ENCODE measurements at regions not wholly inside any gene's neighbourhood (a gene's known extent, or its start where the extent isn't known, plus 50 kb on each side); places are given as distances from the start of the nearest gene placed in this dataset.
"Not testable (repeated sequence)": the region's sequence is repeated elsewhere in the genome, so short reads cannot be mapped to it uniquely, and the experiment has no call there.

- no peak for DNase-seq (ENCODE audit: low read depth, low spot score)
- peaks cover 11% of the 10 kb centered on the region for H3K9me3 ChIP-seq (ENCODE audit: control insufficient read depth, insufficient read depth, low read length)
- ChIA-PET POLR2A (no interaction called here), CTCF (no interaction called here)
- no peak overlapping the region for H3K4me3 ChIP-seq (ENCODE audit: low read depth, low read length)
- no peaks in the 10 kb centered on the region for H3K27me3 ChIP-seq (ENCODE audit: control insufficient read depth, insufficient read depth, low read length)
- no peak for TF ChIP-seq CTCF (IDR thresholded peaks at IDR 0.05; ENCODE audit: low read depth, low read length)
- H3K27ac ChIP-seq (ENCODE audit: low read depth, low read length), result no peak overlapping the region
These were observed 355.0 kb downstream of the DSC3 start for GRCh38 chr18:30687501-30687900.

- CTCF ChIA-PET, result no interaction called here
- TF ChIP-seq CTCF (IDR thresholded peaks at IDR 0.05; ENCODE audit: low read depth, low read length), result no peak
- Histone ChIP-seq H3K4me3 (ENCODE audit: low read depth, low read length) (no peak overlapping the region), H3K27me3 (ENCODE audit: control insufficient read depth, insufficient read depth, low read length) (no peaks in the 10 kb centered on the region), H3K9me3 (ENCODE audit: control insufficient read depth, insufficient read depth, low read length) (peaks cover 13% of the 10 kb centered on the region), H3K27ac (ENCODE audit: low read depth, low read length) (no peak overlapping the region)
- POLR2A ChIA-PET, result no interaction called here
- DNase-seq (ENCODE audit: low read depth, low spot score), result no peak
These were observed 357.6 kb downstream of the DSC3 start for GRCh38 chr18:30684825-30685481.

GRCh38 chr18:30683836-30684235, 358.7 kb downstream of the DSC3 start:
- Histone ChIP-seq H3K27me3 (ENCODE audit: control insufficient read depth, insufficient read depth, low read length) (no peaks in the 10 kb centered on the region), H3K4me3 (ENCODE audit: low read depth, low read length) (no peak overlapping the region), H3K9me3 (ENCODE audit: control insufficient read depth, insufficient read depth, low read length) (peaks cover 13% of the 10 kb centered on the region), H3K27ac (ENCODE audit: low read depth, low read length) (no peak overlapping the region)
- DNase-seq (ENCODE audit: low read depth, low spot score), result no peak
- ChIA-PET POLR2A (no interaction called here), CTCF (no interaction called here)
- TF ChIP-seq CTCF (IDR thresholded peaks at IDR 0.05; ENCODE audit: low read depth, low read length), result no peak

- peaks cover 9% of the 10 kb centered on the region for H3K9me3 ChIP-seq (ENCODE audit: control insufficient read depth, insufficient read depth, low read length)
- CTCF ChIA-PET, result no interaction called here
- no peak overlapping the region for H3K27ac ChIP-seq (ENCODE audit: low read depth, low read length)
- H3K4me3 ChIP-seq (ENCODE audit: low read depth, low read length), result no peak overlapping the region
- no peaks in the 10 kb centered on the region for H3K27me3 ChIP-seq (ENCODE audit: control insufficient read depth, insufficient read depth, low read length)
- DNase-seq (ENCODE audit: low read depth, low spot score), result no peak
- TF ChIP-seq CTCF (IDR thresholded peaks at IDR 0.05; ENCODE audit: low read depth, low read length), result no peak
- POLR2A ChIA-PET, result no interaction called here
These were observed 359.9 kb downstream of the DSC3 start for GRCh38 chr18:30682672-30683071.

- no peak for TF ChIP-seq CTCF (IDR thresholded peaks at IDR 0.05; ENCODE audit: low read depth, low read length)
- H3K9me3 ChIP-seq (ENCODE audit: control insufficient read depth, insufficient read depth, low read length), result peaks cover 2% of the 10 kb centered on the region; the same call in 1 of the 2 replicates
- no peak for DNase-seq (ENCODE audit: low read depth, low spot score)
- no peak overlapping the region for H3K27ac ChIP-seq (ENCODE audit: low read depth, low read length)
- H3K4me3 ChIP-seq (ENCODE audit: low read depth, low read length), result no peak overlapping the region
- ChIA-PET POLR2A (no interaction called here), CTCF (no interaction called here)
- H3K27me3 ChIP-seq (ENCODE audit: control insufficient read depth, insufficient read depth, low read length), result no peaks in the 10 kb centered on the region
These were observed 363.1 kb downstream of the DSC3 start for GRCh38 chr18:30679285-30679930.

- H3K4me3 ChIP-seq (ENCODE audit: low read depth, low read length); DNase-seq (ENCODE audit: low read depth, low spot score); CTCF ChIA-PET; H3K27me3 ChIP-seq (ENCODE audit: control insufficient read depth, insufficient read depth, low read length); POLR2A ChIA-PET; H3K9me3 ChIP-seq (ENCODE audit: control insufficient read depth, insufficient read depth, low read length); H3K27ac ChIP-seq (ENCODE audit: low read depth, low read length): not testable (repeated sequence)
These were observed 364.7 kb downstream of the DSC3 start for GRCh38 chr18:30677813-30678212.

All from AG04450 (cell line).